ENCODE measurements at regions not wholly inside any gene's neighbourhood (a gene's known extent, or its start where the extent isn't known, plus 50 kb on each side); places are given as distances from the start of the nearest gene placed in this dataset.
"Not testable (repeated sequence)": the region's sequence is repeated elsewhere in the genome, so short reads cannot be mapped to it uniquely, and the experiment has no call there.

GRCh38 chr14:106115401-106115800 lies 589.0 kb downstream of the TMEM121 start:
- Histone ChIP-seq H3K36me3 (replicated peaks in 1 of 2; ENCODE audit: control insufficient read depth in 1 of 2, insufficient read depth in 2 of 2, low read length in 2 of 2) (no peaks in the 10 kb centered on the region), H4K20me1 (ENCODE audit: insufficient read depth, low read length) (no peaks in the 10 kb centered on the region), H3K79me2 (ENCODE audit: insufficient read depth, low read length) (no peaks in the 10 kb centered on the region), H3K9me3 (ENCODE audit: low read length) (no peaks in the 10 kb centered on the region), H3K4me2 (ENCODE audit: low read depth, low read length) (no peak overlapping the region), H3K4me1 (ENCODE audit: insufficient read depth, low read length) (no peaks in the 10 kb centered on the region), H3K27ac (ENCODE audit: extremely low read length, insufficient read depth, low read length) (no peak overlapping the region), H3K9ac (ENCODE audit: insufficient read depth, low read depth, low read length) (no peak overlapping the region), H2AFZ (ENCODE audit: low read length) (no peak overlapping the region), H3K4me3 (replicated peaks in 1 of 3; ENCODE audit: insufficient read depth in 1 of 3, low read depth in 2 of 3, low read length in 3 of 3) (no peak overlapping the region), H3K27me3 (ENCODE audit: control insufficient read depth in 1 of 2, insufficient read depth in 2 of 2, low read length in 2 of 2) (no peaks in the 10 kb centered on the region; a peak in 2 of 5 replicates)
- WGBS (ENCODE audit: low lambda C conversion rate): 3% methylated on average over 4 of the region's 4 CpGs
- DNase-seq (ENCODE audit: low spot score): no peak
- CTCF ChIA-PET (ENCODE audit: low intra/inter-chr PET ratio, low total read pairs): no interaction called here
- in situ Hi-C loops (cut with HindIII; ENCODE audit: extremely low pct_ligation_motif_present, low pct_unique_long_range_greater_than_20kb): no loop called here
- no TSS peak for BruUV-seq (replicated peaks)
- FAIRE-seq: no peak
- POLR2A ChIA-PET: no interaction called here
- no peak for TF ChIP-seq KLF16 (CRISPR knock-in tag; IDR thresholded peaks at IDR 0.05)
- no peak for TF ChIP-seq MAZ (IDR thresholded peaks at IDR 0.05; ENCODE audit: borderline replicate concordance, low read depth, low read length)
- TF ChIP-seq MAZ (CRISPR knock-in tag; IDR thresholded peaks at IDR 0.05; ENCODE audit: low read depth): no peak
- TF ChIP-seq CAMTA2 (CRISPR knock-in tag; IDR thresholded peaks at IDR 0.05; ENCODE audit: borderline replicate concordance): no peak
- TF ChIP-seq IKZF5 (CRISPR knock-in tag; IDR thresholded peaks at IDR 0.05): no peak
- no peak for TF ChIP-seq TEAD3 (CRISPR knock-in tag; optimal IDR thresholded peaks at IDR 0.05; ENCODE audit: borderline replicate concordance)
- intact Hi-C loops (cut with micrococcal nuclease; ENCODE audit: unreplicated experiment): no loop called here
- ATAC-seq: no peak

DNA sequence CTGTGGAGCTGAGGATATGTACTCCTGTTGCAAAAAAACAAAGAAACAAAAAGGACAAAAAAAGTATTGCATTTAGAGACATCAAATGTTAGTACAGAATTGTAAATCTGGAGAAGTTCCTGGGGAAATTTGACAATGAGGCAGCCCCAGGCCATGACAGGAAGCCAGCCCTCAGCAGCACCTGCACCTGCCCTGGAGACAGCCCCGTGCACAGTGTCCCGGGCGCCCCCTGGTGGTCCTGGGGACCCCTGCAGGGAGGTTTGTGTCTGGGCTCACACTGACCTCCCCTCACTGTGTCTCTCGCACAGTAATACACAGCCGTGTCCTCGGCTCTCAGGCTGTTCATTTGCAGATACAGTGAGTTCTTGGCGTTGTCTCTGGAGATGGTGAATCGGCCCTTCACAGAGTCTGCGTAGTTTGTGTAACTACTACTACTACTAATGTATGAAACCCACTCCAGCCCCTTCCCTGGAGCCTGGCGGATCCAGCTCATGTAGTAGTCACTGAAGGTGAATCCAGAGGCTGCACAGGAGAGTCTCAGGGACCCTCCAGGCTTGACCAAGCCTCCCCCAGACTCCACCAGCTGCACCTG lies 590.1 kb downstream of the TMEM121 start:
- TF ChIP-seq CTCF (CRISPR knock-in tag; IDR thresholded peaks at IDR 0.05): peak; percentile 37
- H3K27me3 ChIP-seq (ENCODE audit: control insufficient read depth in 1 of 2, insufficient read depth in 2 of 2, low read length in 2 of 2); H3K4me1 ChIP-seq (ENCODE audit: insufficient read depth, low read length); H3K4me3 ChIP-seq (replicated peaks in 1 of 3; ENCODE audit: insufficient read depth in 1 of 3, low read depth in 2 of 3, low read length in 3 of 3); H3K9ac ChIP-seq (ENCODE audit: insufficient read depth, low read depth, low read length); in situ Hi-C loops (cut with HindIII; ENCODE audit: extremely low pct_ligation_motif_present, low pct_unique_long_range_greater_than_20kb); H3K4me2 ChIP-seq (ENCODE audit: low read depth, low read length); H3K79me2 ChIP-seq (ENCODE audit: insufficient read depth, low read length); FAIRE-seq; CTCF ChIA-PET (ENCODE audit: low intra/inter-chr PET ratio, low total read pairs); H4K20me1 ChIP-seq (ENCODE audit: insufficient read depth, low read length); ATAC-seq; POLR2A ChIA-PET; H3K9me3 ChIP-seq (ENCODE audit: low read length); H3K36me3 ChIP-seq (replicated peaks in 1 of 2; ENCODE audit: control insufficient read depth in 1 of 2, insufficient read depth in 2 of 2, low read length in 2 of 2); DNase-seq (ENCODE audit: low spot score); H3K27ac ChIP-seq (ENCODE audit: extremely low read length, insufficient read depth, low read length); H2AFZ ChIP-seq (ENCODE audit: low read length); BruUV-seq (replicated peaks); intact Hi-C loops (cut with micrococcal nuclease; ENCODE audit: unreplicated experiment): not testable (repeated sequence)
- WGBS (ENCODE audit: low lambda C conversion rate): 16% methylated on average over 4 of the region's 10 CpGs

All from HepG2 (cell line).